Trophoblast cell (in vitro differentiated cells and primary cell): ENCODE measurements at regions not wholly inside any gene's neighbourhood (a gene's known extent, or its start where the extent isn't known, plus 50 kb on each side); places are given as distances from the start of the nearest gene placed in this dataset.

ENCODE experiments used
- DNase-seq, 2 donors: peaks; one replicate each; pipeline ENCODE4 v3.0.0-alpha.2; 2016
- H2AFZ ChIP-seq: 2 replicates; pipeline ENCODE4 v1.6.1; 2013; ENCODE audit warnings: low read length, moderate library complexity, mild to moderate bottlenecking; ENCODE audit not compliant: insufficient read depth, poor library complexity
- H2AK5ac ChIP-seq: 2 replicates; pipeline ENCODE4 v1.6.1; 2013; ENCODE audit warnings: mild to moderate bottlenecking, low read length
- H2BK120ac ChIP-seq: 2 replicates; pipeline ENCODE4 v1.6.1; 2013; ENCODE audit warnings: low read length, mild to moderate bottlenecking, moderate library complexity; ENCODE audit not compliant: insufficient read depth, poor library complexity
- H2BK12ac ChIP-seq: 2 replicates; pipeline ENCODE4 v1.6.1; 2013; ENCODE audit warnings: mild to moderate bottlenecking, low read length, moderate library complexity
- H2BK5ac ChIP-seq: 2 replicates; pipeline ENCODE4 v1.6.1; 2013; ENCODE audit warnings: low read length, low read depth, moderate library complexity, mild to moderate bottlenecking; ENCODE audit not compliant: poor library complexity
- H3K14ac ChIP-seq: 2 replicates; pipeline ENCODE4 v1.6.1; 2013; ENCODE audit warnings: mild to moderate bottlenecking, low read length
- H3K18ac ChIP-seq: 2 replicates; pipeline ENCODE4 v1.6.1; 2013; ENCODE audit warnings: mild to moderate bottlenecking, low read length
- H3K23ac ChIP-seq: 2 replicates; pipeline ENCODE4 v1.6.1; 2013; ENCODE audit warnings: low read length
- H3K27ac ChIP-seq: 2 replicates; pipeline ENCODE4 v1.5.1; 2013; ENCODE audit warnings: low read depth, mild to moderate bottlenecking, inconsistent platforms, low read length, moderate library complexity
- H3K27me3 ChIP-seq: 2 replicates; pipeline ENCODE4 v1.6.1; 2013; ENCODE audit warnings: inconsistent platforms, mild to moderate bottlenecking, low read length, moderate library complexity; ENCODE audit not compliant: insufficient read depth
- H3K36me3 ChIP-seq, 2 experiments: 1 replicate in 1 of 2; 2 replicates in 1 of 2; pipeline ENCODE4 v1.6.1; 2013; ENCODE audit warnings: low read length in 2 of 2, mild to moderate bottlenecking in 2 of 2, moderate library complexity in 1 of 2; ENCODE audit not compliant: insufficient read depth in 2 of 2, control insufficient read depth in 1 of 2
- H3K4ac ChIP-seq: 2 replicates; pipeline ENCODE4 v1.6.1; 2013; ENCODE audit warnings: low read depth, mild to moderate bottlenecking, low read length, moderate library complexity
- H3K4me1 ChIP-seq, 2 experiments: 1 replicate in 1 of 2; 2 replicates in 1 of 2; pipeline ENCODE4 v1.6.1; 2013; ENCODE audit warnings: low read length in 2 of 2, mild to moderate bottlenecking in 2 of 2, moderate library complexity in 1 of 2; ENCODE audit not compliant: insufficient read depth in 2 of 2, control insufficient read depth in 1 of 2
- H3K4me2 ChIP-seq: 2 replicates; pipeline ENCODE4 v1.6.1; 2013; ENCODE audit warnings: inconsistent platforms, mild to moderate bottlenecking, low read length, moderate library complexity
- H3K4me3 ChIP-seq: 2 replicates; pipeline ENCODE4 v1.5.1; 2013; ENCODE audit warnings: mild to moderate bottlenecking, low read depth, low read length, inconsistent platforms
- H3K79me1 ChIP-seq: one replicate; pipeline ENCODE4 v1.6.1; 2013; ENCODE audit warnings: low read length
- H3K79me2 ChIP-seq: 2 replicates; pipeline ENCODE4 v1.6.1; 2013; ENCODE audit warnings: low read length, mild to moderate bottlenecking; ENCODE audit not compliant: control insufficient read depth, insufficient read depth, poor library complexity
- H3K9ac ChIP-seq: 2 replicates; pipeline ENCODE4 v1.6.1; 2013; ENCODE audit warnings: mild to moderate bottlenecking, low read length
- H3K9me3 ChIP-seq: 2 replicates; pipeline ENCODE4 v1.6.1; 2013; ENCODE audit warnings: low read depth, mild to moderate bottlenecking, control low read depth, inconsistent platforms, low read length; ENCODE audit not compliant: insufficient read depth
- H4K12ac ChIP-seq: 2 replicates; pipeline ENCODE4 v1.6.1; 2013; ENCODE audit warnings: low read depth, mild to moderate bottlenecking, low read length, moderate library complexity
- H4K8ac ChIP-seq: 2 replicates; pipeline ENCODE4 v1.6.1; 2013; ENCODE audit warnings: low read depth, mild to moderate bottlenecking, low read length, moderate library complexity
- H4K91ac ChIP-seq: one replicate; pipeline ENCODE4 v1.6.1; 2013; ENCODE audit warnings: low read depth, mild to moderate bottlenecking, low read length, moderate library complexity
- whole genome bisulfite sequencing: extraction: QIAGEN DNeasy Blood & Tissue Kit; methylation state at CpG from one replicate; pipeline ENCODE4 v1.1.7; 2013; ENCODE audit warnings: missing lambda C conversion rate; ENCODE audit not compliant: insufficient read length, insufficient coverage; ENCODE audit errors: extremely low coverage; 5-methylcytosine and 5-hydroxymethylcytosine counted together

- no peaks in the 10 kb centered on the region for H3K79me1 ChIP-seq
- no peaks in the 10 kb centered on the region for H3K79me2 ChIP-seq
- no peak overlapping the region for H3K4me2 ChIP-seq
- no peak overlapping the region for H4K91ac ChIP-seq
- H4K12ac ChIP-seq = no peak overlapping the region
- peaks cover 3% of the 10 kb centered on the region for H3K9me3 ChIP-seq
- no peak overlapping the region for H2BK120ac ChIP-seq
- no peak overlapping the region for H3K23ac ChIP-seq
- H2BK12ac ChIP-seq = no peak overlapping the region
- H3K18ac ChIP-seq = no peak overlapping the region
- WGBS = no CpG with 5 or more reads among the region's 4 CpGs
- no peak overlapping the region for H3K9ac ChIP-seq
- H3K27me3 ChIP-seq = no peaks in the 10 kb centered on the region
- H2AFZ ChIP-seq = no peak overlapping the region
- H3K36me3 ChIP-seq = no peaks in the 10 kb centered on the region
- DNase-seq = peak; percentile 27 to 83
- no peaks in the 10 kb centered on the region for H3K4me1 ChIP-seq
- H3K4me3 ChIP-seq = no peak overlapping the region
- no peak overlapping the region for H4K8ac ChIP-seq
- H2AK5ac ChIP-seq = no peak overlapping the region
- H3K27ac ChIP-seq = no peak overlapping the region
- H3K14ac ChIP-seq = no peak overlapping the region
- no peak overlapping the region for H3K4ac ChIP-seq
- no peak overlapping the region for H2BK5ac ChIP-seq
These were observed 411.5 kb downstream of the TENT5A start for GRCh38 chr6:81340946-81341345.

- no peak overlapping the region for H3K4ac ChIP-seq
- H4K91ac ChIP-seq = no peak overlapping the region
- no peaks in the 10 kb centered on the region for H3K79me1 ChIP-seq
- peak in 1 of 2 donors; percentile 22 for DNase-seq
- no peaks in the 10 kb centered on the region for H3K27me3 ChIP-seq
- no peak overlapping the region for H2AFZ ChIP-seq
- no peaks in the 10 kb centered on the region for H3K9me3 ChIP-seq
- no peak overlapping the region for H2BK12ac ChIP-seq
- H2AK5ac ChIP-seq = no peak overlapping the region
- H2BK120ac ChIP-seq = no peak overlapping the region
- no peak overlapping the region for H3K27ac ChIP-seq
- H3K36me3 ChIP-seq = no peaks in the 10 kb centered on the region
- no peak overlapping the region for H3K9ac ChIP-seq
- H3K79me2 ChIP-seq = no peaks in the 10 kb centered on the region
- no peak overlapping the region for H4K12ac ChIP-seq
- no CpG with 5 or more reads among the region's 1 CpG for WGBS
- H2BK5ac ChIP-seq = no peak overlapping the region
- H3K14ac ChIP-seq = no peak overlapping the region
- no peaks in the 10 kb centered on the region for H3K4me1 ChIP-seq
- H3K18ac ChIP-seq = no peak overlapping the region
- no peak overlapping the region for H4K8ac ChIP-seq
- H3K23ac ChIP-seq = no peak overlapping the region
- no peak overlapping the region for H3K4me3 ChIP-seq
- no peak overlapping the region for H3K4me2 ChIP-seq
These were observed 421.0 kb downstream of the TENT5A start for GRCh38 chr6:81331526-81331925.

- Histone ChIP-seq H2BK12ac (no peak overlapping the region), H2AFZ (no peak overlapping the region), H4K8ac (no peak overlapping the region), H3K79me2 (no peaks in the 10 kb centered on the region), H3K4ac (no peak overlapping the region), H2BK5ac (no peak overlapping the region), H3K9me3 (no peaks in the 10 kb centered on the region), H3K36me3 (no peaks in the 10 kb centered on the region), H4K91ac (no peak overlapping the region), H3K27me3 (no peaks in the 10 kb centered on the region), H2AK5ac (no peak overlapping the region), H3K18ac (no peak overlapping the region), H3K14ac (no peak overlapping the region), H2BK120ac (no peak overlapping the region), H3K23ac (no peak overlapping the region), H4K12ac (no peak overlapping the region), H3K9ac (no peak overlapping the region), H3K4me3 (no peak overlapping the region), H3K4me2 (no peak overlapping the region), H3K79me1 (no peaks in the 10 kb centered on the region), H3K4me1 (no peaks in the 10 kb centered on the region), H3K27ac (no peak overlapping the region)
- no CpG with 5 or more reads among the region's 2 CpGs for WGBS
- DNase-seq = no peak
These were observed 423.8 kb downstream of the TENT5A start for GRCh38 chr6:81328700-81329099.

- Histone ChIP-seq H4K91ac (no peak overlapping the region), H4K8ac (no peak overlapping the region), H3K4me2 (no peak overlapping the region), H2BK120ac (no peak overlapping the region), H3K27ac (no peak overlapping the region), H3K79me2 (no peaks in the 10 kb centered on the region), H3K4me3 (no peak overlapping the region), H3K23ac (no peak overlapping the region), H2BK5ac (no peak overlapping the region), H3K9me3 (no peaks in the 10 kb centered on the region), H3K36me3 (no peaks in the 10 kb centered on the region), H3K9ac (no peak overlapping the region), H3K4me1 (no peaks in the 10 kb centered on the region), H4K12ac (no peak overlapping the region), H3K27me3 (no peaks in the 10 kb centered on the region), H3K18ac (no peak overlapping the region), H2AK5ac (no peak overlapping the region), H3K14ac (no peak overlapping the region), H2AFZ (no peak overlapping the region), H2BK12ac (no peak overlapping the region), H3K4ac (no peak overlapping the region), H3K79me1 (no peaks in the 10 kb centered on the region)
- DNase-seq = no peak
- WGBS = no CpG with 5 or more reads among the region's 7 CpGs
These were observed 425.5 kb downstream of the TENT5A start for GRCh38 chr6:81326881-81327561.
